ENCODE measurements at regions not wholly inside any gene's neighbourhood (a gene's known extent, or its start where the extent isn't known, plus 50 kb on each side); places are given as distances from the start of the nearest gene placed in this dataset.

GRCh38 chr2:75896779-75897366, 186.2 kb upstream of the GCFC2 start:
- Histone ChIP-seq H3K4me1 (ENCODE audit: control insufficient read depth, insufficient read depth, low read length) (no peaks in the 10 kb centered on the region), H3K27ac (ENCODE audit: extremely low read depth, low read depth, low read length) (no peak overlapping the region), H3K36me3 (ENCODE audit: control insufficient read depth in 2 of 2, insufficient read depth in 1 of 2, low read length in 2 of 2) (no peaks in the 10 kb centered on the region), H3K9me3 (ENCODE audit: control insufficient read depth, insufficient read depth, low read depth, low read length) (no peaks in the 10 kb centered on the region), H3K4me3 (ENCODE audit: low read depth, low read length) (no peak overlapping the region)
- ChIA-PET POLR2A (no interaction called here), CTCF (interaction anchor here (0.6 to 1.2 kb wide), 6 partner anchors 8 to 703 kb away, joined by 3 to 4 read pairs (median 3); no protein-coding TSS in a partner anchor)
- TF ChIP-seq ZXDB (tag by site-specific recombination; IDR thresholded peaks at IDR 0.05) (no peak), SALL2 (tag by site-specific recombination; IDR thresholded peaks at IDR 0.05; ENCODE audit: borderline replicate concordance) (no peak), PRDM1 (tag by site-specific recombination; IDR thresholded peaks at IDR 0.05) (no peak), ZNF202 (tag by site-specific recombination; IDR thresholded peaks at IDR 0.05; ENCODE audit: borderline replicate concordance) (no peak), ZNF639 (tag by site-specific recombination; IDR thresholded peaks at IDR 0.05) (no peak), SETDB1 (IDR thresholded peaks at IDR 0.05; ENCODE audit: insufficient read length, low read length) (no peak), ZNF529 (tag by site-specific recombination; IDR thresholded peaks at IDR 0.05; ENCODE audit: insufficient replicate concordance) (no peak), ZNF510 (tag by site-specific recombination; IDR thresholded peaks at IDR 0.05; ENCODE audit: insufficient replicate concordance) (no peak), GFI1B (tag by site-specific recombination; IDR thresholded peaks at IDR 0.05) (no peak), ZBTB20 (tag by site-specific recombination; IDR thresholded peaks at IDR 0.05) (no peak), IKZF3 (tag by site-specific recombination; IDR thresholded peaks at IDR 0.05) (no peak), ZNF280D (tag by site-specific recombination; IDR thresholded peaks at IDR 0.05) (no peak), ZBTB11 (tag by site-specific recombination; conservative IDR thresholded peaks at IDR 0.05; ENCODE audit: low read depth) (no peak), ZNF518A (tag by site-specific recombination; conservative IDR thresholded peaks at IDR 0.05; ENCODE audit: low read depth) (no peak), ZNF791 (tag by site-specific recombination; IDR thresholded peaks at IDR 0.05) (no peak), ZNF501 (tag by site-specific recombination; IDR thresholded peaks at IDR 0.05) (no peak), ZNF555 (tag by site-specific recombination; conservative IDR thresholded peaks at IDR 0.05) (no peak), ZSCAN4 (tag by site-specific recombination; IDR thresholded peaks at IDR 0.05) (no peak), ZNF792 (tag by site-specific recombination; IDR thresholded peaks at IDR 0.05) (no peak)

Data from HEK293 (cell line).